ENCODE measurements at regions not wholly inside any gene's neighbourhood (a gene's known extent, or its start where the extent isn't known, plus 50 kb on each side); places are given as distances from the start of the nearest gene placed in this dataset.

DNA sequence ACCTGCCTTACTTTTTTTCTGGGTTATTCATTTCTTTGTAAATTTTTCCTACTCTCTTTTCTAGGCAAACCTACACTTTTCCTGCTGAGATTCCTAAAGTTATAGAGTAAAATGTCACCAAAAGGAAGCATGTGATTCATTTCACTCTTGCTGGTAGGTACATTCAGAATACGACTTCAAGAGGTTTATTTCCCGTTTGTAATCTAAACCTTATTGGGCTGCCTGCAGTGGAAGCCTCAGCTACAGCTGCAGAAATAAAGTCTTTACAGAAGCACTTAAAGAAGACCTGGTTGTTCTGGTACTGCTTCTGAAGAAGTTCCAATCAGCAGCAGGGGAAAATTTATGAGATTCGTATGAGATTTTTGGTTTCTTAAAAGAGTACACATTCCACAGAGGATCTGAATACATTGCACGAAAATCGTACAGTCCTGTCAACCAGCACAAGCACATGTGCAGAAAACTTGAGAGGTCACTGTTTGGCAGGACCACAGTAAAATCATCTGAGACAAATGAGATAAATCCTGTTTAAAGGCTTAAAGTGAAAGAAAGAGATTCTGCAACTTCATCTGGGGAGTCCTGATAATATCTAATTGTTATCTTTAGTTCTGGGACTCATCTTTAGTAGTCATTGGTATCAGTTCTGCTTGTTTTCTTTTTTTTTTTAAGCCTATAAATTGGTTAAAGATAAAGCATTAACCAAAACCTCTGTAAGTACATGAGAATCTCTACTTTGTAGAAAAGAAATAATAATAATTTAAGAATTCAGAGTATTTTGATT, 109.9 kb upstream of the ADGRL2 start (continued):
- no peak for TF ChIP-seq NANOG (IDR thresholded peaks at IDR 0.05; ENCODE audit: insufficient read depth, low read depth, low read length, poor library complexity, severe bottlenecking)

All from H1 (cell line).